ENCODE measurements at regions not wholly inside any gene's neighbourhood (a gene's known extent, or its start where the extent isn't known, plus 50 kb on each side); places are given as distances from the start of the nearest gene placed in this dataset.

DNA sequence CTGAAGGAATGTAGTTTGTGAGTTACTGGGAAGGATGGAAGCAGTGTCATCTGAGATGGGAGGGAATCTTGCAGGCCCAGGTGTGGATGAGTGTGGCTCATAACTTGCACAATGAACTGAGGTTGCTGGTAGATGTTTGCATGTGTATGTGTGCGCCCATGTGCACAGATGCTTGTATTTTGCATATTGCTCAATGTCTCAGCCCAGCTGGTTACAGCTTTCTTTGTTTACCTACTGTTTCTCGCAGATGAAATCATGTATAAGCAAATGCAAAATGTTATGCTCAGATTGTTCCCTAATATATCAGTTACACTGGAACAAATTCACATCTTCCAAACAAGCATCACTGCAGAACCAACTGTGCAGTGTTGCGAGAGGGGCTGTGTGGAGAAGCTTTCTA is 452.2 kb upstream of the EEF2KMT start:
- H3K9ac ChIP-seq (ENCODE audit: insufficient read depth, low read length), result no peak overlapping the region
- no peaks in the 10 kb centered on the region for H3K79me2 ChIP-seq (ENCODE audit: control insufficient read depth, insufficient read depth, low read length)
- no peak overlapping the region for H3K27ac ChIP-seq (ENCODE audit: insufficient read depth, low read length)
- no peaks in the 10 kb centered on the region for H3K4me1 ChIP-seq (ENCODE audit: control insufficient read depth, extremely low read depth, insufficient read depth, low read length)
- H3K27me3 ChIP-seq (ENCODE audit: control insufficient read depth, insufficient read depth, low read length), result no peaks in the 10 kb centered on the region
- no peak overlapping the region for H3K4me2 ChIP-seq (ENCODE audit: extremely low read depth, insufficient read depth, low read length)
- no peaks in the 10 kb centered on the region for H3K9me3 ChIP-seq (ENCODE audit: control insufficient read depth, insufficient read depth, low read depth, low read length)
- H4K20me1 ChIP-seq (ENCODE audit: control insufficient read depth, extremely low read depth, insufficient read depth, low read length), result no peaks in the 10 kb centered on the region
- no peak overlapping the region for H3K4me3 ChIP-seq (replicated peaks in 1 of 4; ENCODE audit: control extremely low read depth in 1 of 4, insufficient read depth in 1 of 4, low read depth in 3 of 4, low read length in 4 of 4)
- H2AFZ ChIP-seq (ENCODE audit: low read length), result no peak overlapping the region
- DNase-seq (ENCODE audit: low read depth in 2 of 2), result no peak
- H3K36me3 ChIP-seq (ENCODE audit: control insufficient read depth, insufficient read depth, low read length), result no peaks in the 10 kb centered on the region
- TF ChIP-seq CTCF (conservative IDR thresholded peaks at IDR 0.05 in 1 of 2, IDR thresholded peaks at IDR 0.05 in 1 of 2; ENCODE audit: low read depth in 1 of 2, low read length in 2 of 2) (no peak), EZH2 (IDR thresholded peaks at IDR 0.05; ENCODE audit: low read length, missing control alignments) (no peak)

DNA sequence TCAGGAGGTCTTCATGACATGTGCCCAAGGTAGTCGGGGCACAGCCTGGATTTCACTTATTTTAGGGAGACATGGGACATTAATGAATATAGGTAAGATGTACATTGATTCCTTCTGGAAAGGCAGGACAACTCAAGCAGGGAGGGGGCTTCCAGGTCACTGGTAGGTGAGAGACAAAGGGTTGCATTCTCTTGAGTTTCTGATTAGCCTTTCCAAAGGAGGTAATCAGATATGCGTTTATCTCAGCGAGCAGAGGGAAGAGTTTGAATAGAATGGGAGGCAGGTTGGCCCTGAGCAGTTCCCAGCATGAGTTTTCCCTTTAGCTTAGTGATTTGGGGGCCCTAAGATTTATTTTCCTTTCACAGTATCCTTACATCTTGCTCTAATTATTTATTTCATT is 443.8 kb upstream of the EEF2KMT start:
- DNase-seq (ENCODE audit: low read depth in 2 of 2), result no peak
- TF ChIP-seq CTCF (conservative IDR thresholded peaks at IDR 0.05 in 1 of 2, IDR thresholded peaks at IDR 0.05 in 1 of 2; ENCODE audit: low read depth in 1 of 2, low read length in 2 of 2) (no peak), EZH2 (IDR thresholded peaks at IDR 0.05; ENCODE audit: low read length, missing control alignments) (no peak)

GRCh38 chr16:5537347-5537746 is 439.8 kb upstream of the EEF2KMT start:
- TF ChIP-seq EZH2 (IDR thresholded peaks at IDR 0.05; ENCODE audit: low read length, missing control alignments) (no peak), CTCF (conservative IDR thresholded peaks at IDR 0.05 in 1 of 2, IDR thresholded peaks at IDR 0.05 in 1 of 2; ENCODE audit: low read depth in 1 of 2, low read length in 2 of 2) (no peak)
- H3K9me3 ChIP-seq (ENCODE audit: control insufficient read depth, insufficient read depth, low read depth, low read length), result no peaks in the 10 kb centered on the region
- H3K4me2 ChIP-seq (ENCODE audit: extremely low read depth, insufficient read depth, low read length), result no peak overlapping the region
- no peaks in the 10 kb centered on the region for H3K27me3 ChIP-seq (ENCODE audit: control insufficient read depth, insufficient read depth, low read length)
- no peak overlapping the region for H3K4me3 ChIP-seq (replicated peaks in 1 of 4; ENCODE audit: control extremely low read depth in 1 of 4, insufficient read depth in 1 of 4, low read depth in 3 of 4, low read length in 4 of 4)
- H4K20me1 ChIP-seq (ENCODE audit: control insufficient read depth, extremely low read depth, insufficient read depth, low read length), result no peaks in the 10 kb centered on the region
- H3K27ac ChIP-seq (ENCODE audit: insufficient read depth, low read length), result no peak overlapping the region
- H2AFZ ChIP-seq (ENCODE audit: low read length), result no peak overlapping the region
- no peak for DNase-seq (ENCODE audit: low read depth in 2 of 2)
- no peaks in the 10 kb centered on the region for H3K4me1 ChIP-seq (ENCODE audit: control insufficient read depth, extremely low read depth, insufficient read depth, low read length)
- H3K79me2 ChIP-seq (ENCODE audit: control insufficient read depth, insufficient read depth, low read length), result no peaks in the 10 kb centered on the region
- H3K36me3 ChIP-seq (ENCODE audit: control insufficient read depth, insufficient read depth, low read length), result no peaks in the 10 kb centered on the region
- H3K9ac ChIP-seq (ENCODE audit: insufficient read depth, low read length), result no peak overlapping the region

More for the DNA sequence above, 443.8 kb upstream of the EEF2KMT start:
- Histone ChIP-seq H4K20me1 (ENCODE audit: control insufficient read depth, extremely low read depth, insufficient read depth, low read length) (no peaks in the 10 kb centered on the region), H3K4me1 (ENCODE audit: control insufficient read depth, extremely low read depth, insufficient read depth, low read length) (no peaks in the 10 kb centered on the region), H3K4me2 (ENCODE audit: extremely low read depth, insufficient read depth, low read length) (no peak overlapping the region), H3K79me2 (ENCODE audit: control insufficient read depth, insufficient read depth, low read length) (no peaks in the 10 kb centered on the region), H3K36me3 (ENCODE audit: control insufficient read depth, insufficient read depth, low read length) (no peaks in the 10 kb centered on the region), H3K27me3 (ENCODE audit: control insufficient read depth, insufficient read depth, low read length) (no peaks in the 10 kb centered on the region), H3K9me3 (ENCODE audit: control insufficient read depth, insufficient read depth, low read depth, low read length) (no peaks in the 10 kb centered on the region), H2AFZ (ENCODE audit: low read length) (no peak overlapping the region), H3K27ac (ENCODE audit: insufficient read depth, low read length) (no peak overlapping the region), H3K9ac (ENCODE audit: insufficient read depth, low read length) (no peak overlapping the region), H3K4me3 (replicated peaks in 1 of 4; ENCODE audit: control extremely low read depth in 1 of 4, insufficient read depth in 1 of 4, low read depth in 3 of 4, low read length in 4 of 4) (no peak overlapping the region)

Data from fibroblast of lung (primary cell).